ENCODE measurements at regions not wholly inside any gene's neighbourhood (a gene's known extent, or its start where the extent isn't known, plus 50 kb on each side); places are given as distances from the start of the nearest gene placed in this dataset.

DNA sequence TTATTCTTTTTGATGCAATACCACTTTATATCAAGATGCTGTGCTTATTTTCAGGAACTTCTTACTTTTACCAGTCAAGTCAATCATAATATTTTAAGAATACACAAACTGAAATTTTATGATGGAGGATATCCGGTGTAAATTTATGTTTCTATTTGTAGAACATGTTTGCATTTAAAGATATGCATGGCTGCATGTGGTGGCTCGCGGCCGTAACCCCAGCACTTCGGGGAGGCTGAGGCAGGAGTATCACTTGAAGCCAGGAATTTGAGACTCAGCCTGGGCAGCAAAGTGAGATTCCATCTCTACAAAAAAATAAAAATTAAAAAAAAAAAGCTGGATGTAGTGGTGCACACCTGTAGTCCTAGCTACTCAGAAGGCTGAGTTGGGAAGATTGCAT is 73.5 kb upstream of the ALDH1A1 start:
- Histone ChIP-seq H3K79me2 (ENCODE audit: control insufficient read depth, insufficient read depth, low read length) (peaks cover 5% of the 10 kb centered on the region; the same call in 2 of the 3 replicates), H3K9me1 (ENCODE audit: control insufficient read depth, insufficient read depth, low read length) (no peaks in the 10 kb centered on the region), H3K27ac (ENCODE audit: extremely low read depth, low read depth, low read length) (peak overlapping the region; percentile 74; the same call in 1 of the 3 replicates), H3K9ac (ENCODE audit: insufficient read depth in 1 of 2, low read depth in 2 of 2, low read length in 2 of 2) (peak overlapping the region in 1 of 2 experiments; percentile 30; a peak in 1 of 4 replicates), H3K27me3 (ENCODE audit: control insufficient read depth in 2 of 2, insufficient read depth in 2 of 2, low read length in 2 of 2) (no peaks in the 10 kb centered on the region), H3K4me3 (no peak overlapping the region), H3K4me2 (ENCODE audit: insufficient read depth, low read length) (no peak overlapping the region), H3K9me3 (replicated peaks; ENCODE audit: control insufficient read depth, insufficient read depth, low read depth, low read length) (0 out of 2 replicates have a peak, but pooled peaks cover 6% of the 10 kb centered on the region), H2AFZ (ENCODE audit: low read depth, low read length) (peak overlapping the region; percentile 71; the same call in 1 of the 2 replicates), H3K36me3 (ENCODE audit: control insufficient read depth, insufficient read depth, low read length) (peaks cover 5% of the 10 kb centered on the region; the same call in 1 of the 3 replicates), H4K20me1 (replicated peaks; ENCODE audit: control insufficient read depth, insufficient read depth, low read length) (no peaks in the 10 kb centered on the region), H3K4me1 (replicated peaks in 1 of 2; ENCODE audit: control insufficient read depth in 2 of 2, insufficient read depth in 2 of 2, low read length in 2 of 2) (peaks cover 8 to 24% of the 10 kb centered on the region in 2 experiments; a peak in 3 of 5 replicates)
- TF ChIP-seq FOXA3 (CRISPR knock-in tag; conservative IDR thresholded peaks at IDR 0.05 in 1 of 2, IDR thresholded peaks at IDR 0.05 in 1 of 2) (no peak), HDGF (IDR thresholded peaks at IDR 0.05) (no peak), ARID1B (IDR thresholded peaks at IDR 0.05) (no peak), PRPF4 (IDR thresholded peaks at IDR 0.05; ENCODE audit: insufficient read depth, low read depth, low read length, poor library complexity, severe bottlenecking) (no peak), SNRNP70 (optimal IDR thresholded peaks at IDR 0.05; ENCODE audit: low read depth, low read length) (no peak), ESRRA (IDR thresholded peaks at IDR 0.05; ENCODE audit: borderline replicate concordance, low read depth) (no peak), KLF16 (IDR thresholded peaks at IDR 0.05) (no peak), PHF8 (IDR thresholded peaks at IDR 0.05; ENCODE audit: borderline replicate concordance, low read length) (no peak), ZKSCAN3 (CRISPR knock-in tag; IDR thresholded peaks at IDR 0.05) (no peak), STAT5A (IDR thresholded peaks at IDR 0.05; ENCODE audit: borderline replicate concordance, low read length) (no peak), BRF1 (IDR thresholded peaks at IDR 0.05; ENCODE audit: borderline replicate concordance, extremely low read depth, insufficient read length) (no peak), C11orf30 (IDR thresholded peaks at IDR 0.05; ENCODE audit: low read depth) (no peak)
- TF ChIP-seq, protein P1, sequence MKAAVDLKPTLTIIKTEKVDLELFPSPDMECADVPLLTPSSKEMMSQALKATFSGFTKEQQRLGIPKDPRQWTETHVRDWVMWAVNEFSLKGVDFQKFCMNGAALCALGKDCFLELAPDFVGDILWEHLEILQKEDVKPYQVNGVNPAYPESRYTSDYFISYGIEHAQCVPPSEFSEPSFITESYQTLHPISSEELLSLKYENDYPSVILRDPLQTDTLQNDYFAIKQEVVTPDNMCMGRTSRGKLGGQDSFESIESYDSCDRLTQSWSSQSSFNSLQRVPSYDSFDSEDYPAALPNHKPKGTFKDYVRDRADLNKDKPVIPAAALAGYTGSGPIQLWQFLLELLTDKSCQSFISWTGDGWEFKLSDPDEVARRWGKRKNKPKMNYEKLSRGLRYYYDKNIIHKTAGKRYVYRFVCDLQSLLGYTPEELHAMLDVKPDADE (conservative IDR thresholded peaks at IDR 0.05; ENCODE audit: control insufficient read depth, low read depth, low read length): no peak
- TF ChIP-seq, protein P2, sequence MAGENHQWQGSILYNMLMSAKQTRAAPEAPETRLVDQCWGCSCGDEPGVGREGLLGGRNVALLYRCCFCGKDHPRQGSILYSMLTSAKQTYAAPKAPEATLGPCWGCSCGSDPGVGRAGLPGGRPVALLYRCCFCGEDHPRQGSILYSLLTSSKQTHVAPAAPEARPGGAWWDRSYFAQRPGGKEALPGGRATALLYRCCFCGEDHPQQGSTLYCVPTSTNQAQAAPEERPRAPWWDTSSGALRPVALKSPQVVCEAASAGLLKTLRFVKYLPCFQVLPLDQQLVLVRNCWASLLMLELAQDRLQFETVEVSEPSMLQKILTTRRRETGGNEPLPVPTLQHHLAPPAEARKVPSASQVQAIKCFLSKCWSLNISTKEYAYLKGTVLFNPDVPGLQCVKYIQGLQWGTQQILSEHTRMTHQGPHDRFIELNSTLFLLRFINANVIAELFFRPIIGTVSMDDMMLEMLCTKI (IDR thresholded peaks at IDR 0.05; ENCODE audit: partially characterized antibody): no peak
- ATAC-seq (no peak), DNase-seq (ENCODE audit: extremely low read depth in 1 of 4, low spot score in 3 of 4) (no peak), FAIRE-seq (no peak)
- POLR2A ChIA-PET: no interaction called here
- 78% methylated on average over 5 of the region's 5 CpGs for WGBS (ENCODE audit: insufficient coverage, low coverage, missing lambda C conversion rate)
- intact Hi-C loops (cut with micrococcal nuclease): no loop called here
- in situ Hi-C loops (cut with MboI): no loop called here
- no TSS peak for BruUV-seq (replicated peaks)
- CTCF ChIA-PET (ENCODE audit: low intra/inter-chr PET ratio): no interaction called here
